Mucosa of gallbladder (tissue), 1 donor: ENCODE measurements at regions not wholly inside any gene's neighbourhood (a gene's known extent, or its start where the extent isn't known, plus 50 kb on each side); places are given as distances from the start of the nearest gene placed in this dataset.

Experiments
- DNase-seq: peaks from one replicate; pipeline ENCODE4 v3.0.0-alpha.2; 2020; ENCODE audit warnings: low spot score
- donor health status: DM: no; HTN: no; CAD: no.

DNA sequence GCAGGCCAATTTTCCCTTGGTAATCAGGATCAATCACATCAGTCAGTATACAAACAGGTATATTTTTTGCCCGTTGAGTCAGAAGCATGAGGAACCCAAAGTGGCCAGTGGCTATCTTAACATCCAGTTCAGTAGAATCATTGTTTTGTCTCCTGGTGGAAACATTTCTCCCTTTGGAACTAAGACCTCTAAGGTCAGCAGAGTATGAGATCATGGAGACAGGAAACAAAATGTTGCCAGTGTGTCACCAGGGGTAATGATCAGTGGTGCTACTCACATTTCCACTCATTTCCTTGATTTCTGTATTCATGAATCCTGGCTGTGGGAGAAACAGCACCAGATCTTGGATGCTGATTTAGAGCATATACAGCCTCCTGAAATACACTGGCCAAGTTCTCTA, 553.0 kb downstream of the CSNK1G3 start:
- DNase-seq, result no peak

DNA sequence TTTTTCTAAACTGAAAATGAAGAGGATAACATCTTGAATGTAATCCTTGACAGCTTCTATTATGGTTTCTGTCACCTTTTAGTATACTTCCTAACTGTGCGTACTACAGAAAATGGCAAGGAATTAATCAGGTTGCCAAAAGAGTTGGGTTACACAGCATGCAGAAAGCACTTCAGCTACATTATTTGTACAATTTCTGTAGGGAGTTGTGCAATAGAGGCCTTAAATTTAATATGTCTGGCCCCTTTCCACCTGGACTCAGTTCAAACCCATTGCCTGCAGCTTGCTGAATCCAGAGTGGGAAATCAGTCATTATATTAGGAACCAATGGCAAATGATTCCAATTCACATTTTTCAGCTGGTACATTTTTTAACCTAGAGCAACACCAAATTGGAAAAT, 549.7 kb downstream of the CSNK1G3 start:
- DNase-seq, result no peak

DNA sequence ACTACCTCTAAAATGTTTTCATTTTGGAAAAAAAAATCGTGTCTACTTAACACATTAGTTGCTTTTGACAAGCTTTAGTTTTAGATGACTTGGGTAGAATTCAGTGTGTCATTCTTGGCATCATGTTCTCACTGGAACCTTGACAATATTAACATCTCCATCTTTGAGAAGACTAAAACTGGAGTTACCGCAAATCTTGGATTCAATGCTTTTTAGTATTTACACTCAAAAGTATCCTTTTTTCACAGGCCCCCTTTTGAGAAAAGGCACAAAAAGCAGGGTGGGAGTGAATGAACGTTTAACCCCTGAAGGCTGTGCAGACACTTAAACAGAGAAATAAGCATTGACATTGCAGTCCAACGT, 549.1 kb downstream of the CSNK1G3 start:
- no peak for DNase-seq

DNA sequence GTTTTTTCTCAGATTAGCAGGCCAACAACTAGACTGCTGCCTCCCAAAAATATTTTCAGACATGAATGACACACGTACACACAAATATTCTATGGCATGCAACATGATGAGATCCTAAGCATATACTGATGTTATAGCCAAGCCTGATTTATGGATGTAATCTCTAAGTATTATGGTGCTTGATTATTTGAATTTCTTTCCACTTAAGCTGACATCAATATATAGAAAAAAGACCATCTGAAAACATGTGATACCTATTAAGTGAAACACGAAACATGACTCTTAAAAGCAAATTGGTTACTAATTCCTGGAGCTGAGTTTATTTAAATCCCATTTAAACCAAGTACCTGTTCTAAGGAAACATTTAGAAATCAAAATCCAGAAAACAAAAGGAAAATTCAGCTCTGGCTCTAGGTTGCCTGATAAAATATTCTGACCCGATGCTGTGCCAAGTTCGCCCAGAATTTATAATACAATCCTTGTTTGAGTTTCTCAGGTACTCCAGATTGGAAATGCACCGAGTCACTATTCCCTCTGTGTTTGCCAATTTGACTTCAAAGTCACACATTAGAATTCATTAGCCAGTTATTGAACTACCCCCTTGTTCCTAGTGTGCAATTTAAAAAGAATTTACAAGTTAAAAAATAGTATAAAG, 548.6 kb downstream of the CSNK1G3 start:
- no peak for DNase-seq

DNA sequence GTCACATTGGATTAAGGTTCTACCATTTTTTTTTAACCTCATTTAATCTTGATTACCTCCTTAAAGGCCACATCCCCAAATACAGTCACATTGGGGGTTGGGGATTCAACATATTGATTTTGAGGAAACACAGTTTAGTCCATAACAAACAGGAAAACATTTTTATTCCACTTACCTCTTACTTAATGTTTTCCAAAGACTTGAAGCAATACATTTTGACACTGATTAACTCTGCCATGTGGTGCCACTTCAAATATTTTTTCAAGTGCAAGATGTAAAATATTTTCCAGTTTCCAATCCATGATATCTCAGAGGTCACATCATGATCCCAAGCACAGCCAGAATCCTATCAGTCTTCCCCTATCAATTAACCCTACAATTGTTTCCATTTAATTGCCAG, 548.0 kb downstream of the CSNK1G3 start:
- no peak for DNase-seq

DNA sequence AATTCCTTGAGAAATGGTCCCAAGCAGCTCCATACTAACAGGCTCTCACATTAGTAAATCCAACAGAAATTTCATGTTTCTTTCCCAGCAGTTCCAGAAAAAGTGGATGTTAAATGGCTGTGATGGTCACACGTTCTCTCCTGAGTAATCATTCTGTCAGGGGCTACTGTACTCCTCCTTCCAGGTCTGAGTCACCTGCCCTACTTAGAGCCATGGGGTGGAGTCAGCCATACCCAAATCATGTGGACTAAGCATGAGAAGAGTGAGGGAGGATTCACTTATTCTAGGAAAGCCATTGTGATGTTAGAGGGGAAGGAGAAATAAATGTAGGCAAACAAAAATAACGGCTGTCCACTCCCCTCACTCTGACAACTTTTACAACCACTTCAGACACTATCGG, 547.2 kb downstream of the CSNK1G3 start:
- DNase-seq, result no peak

DNA sequence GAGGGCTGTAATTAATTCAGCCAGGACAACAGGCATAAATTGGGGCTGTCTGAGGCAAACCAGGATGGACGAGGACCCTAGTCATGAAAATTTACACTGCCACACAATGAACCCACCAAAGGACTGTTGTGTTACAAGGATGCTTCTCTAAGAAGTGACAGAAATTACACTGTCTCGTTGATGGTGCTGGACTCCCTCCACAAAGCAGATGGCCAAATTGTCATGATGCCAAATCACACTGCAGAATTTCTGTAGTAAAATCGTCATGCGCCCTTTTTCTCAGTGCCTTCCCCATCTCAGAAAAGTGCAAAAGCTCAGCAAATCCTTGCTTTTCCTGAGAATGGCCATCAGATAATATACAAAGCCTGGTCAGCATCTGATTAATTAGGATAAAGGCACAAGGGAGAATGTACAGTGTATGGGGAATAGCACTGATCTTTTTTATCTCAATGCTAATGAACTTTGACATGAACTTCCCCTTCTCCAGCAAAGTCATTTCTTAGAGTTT, 545.8 kb downstream of the CSNK1G3 start:
- DNase-seq, result no peak

DNA sequence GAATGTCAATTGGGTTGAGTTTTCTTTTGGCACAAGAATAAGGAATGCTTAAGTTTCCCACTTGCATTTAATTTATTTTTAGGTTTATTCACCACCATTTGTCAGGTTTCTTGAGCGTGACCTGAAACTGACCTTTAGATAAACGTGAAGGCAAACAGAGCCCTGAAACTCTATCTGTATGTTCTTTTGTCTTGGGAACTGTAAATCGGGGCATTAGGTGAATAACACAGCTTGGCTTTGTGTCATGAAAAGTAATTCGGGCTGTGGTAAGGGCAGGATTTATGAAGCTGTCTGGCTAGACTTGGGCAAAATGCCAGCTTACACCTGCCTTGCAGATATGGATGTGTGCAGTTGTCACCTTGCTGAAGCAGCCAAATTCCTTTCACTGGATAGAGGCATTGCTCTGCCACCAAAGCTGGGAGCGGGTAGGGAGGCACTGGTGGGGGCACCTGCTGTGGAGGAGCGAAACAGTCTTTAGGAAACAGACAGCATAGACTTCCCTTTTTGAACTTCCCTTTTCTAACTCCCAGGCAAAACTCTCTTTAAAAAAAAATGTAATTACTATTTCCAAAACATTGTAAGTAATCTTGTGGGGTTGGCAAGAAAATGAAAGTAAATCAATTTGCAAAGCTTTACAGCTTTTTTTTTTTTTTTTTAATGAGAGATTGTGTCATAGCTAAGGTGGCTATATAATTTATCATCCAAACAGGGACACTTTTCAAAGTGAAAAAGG, 545.2 kb downstream of the CSNK1G3 start:
- peak; percentile 42 for DNase-seq

DNA sequence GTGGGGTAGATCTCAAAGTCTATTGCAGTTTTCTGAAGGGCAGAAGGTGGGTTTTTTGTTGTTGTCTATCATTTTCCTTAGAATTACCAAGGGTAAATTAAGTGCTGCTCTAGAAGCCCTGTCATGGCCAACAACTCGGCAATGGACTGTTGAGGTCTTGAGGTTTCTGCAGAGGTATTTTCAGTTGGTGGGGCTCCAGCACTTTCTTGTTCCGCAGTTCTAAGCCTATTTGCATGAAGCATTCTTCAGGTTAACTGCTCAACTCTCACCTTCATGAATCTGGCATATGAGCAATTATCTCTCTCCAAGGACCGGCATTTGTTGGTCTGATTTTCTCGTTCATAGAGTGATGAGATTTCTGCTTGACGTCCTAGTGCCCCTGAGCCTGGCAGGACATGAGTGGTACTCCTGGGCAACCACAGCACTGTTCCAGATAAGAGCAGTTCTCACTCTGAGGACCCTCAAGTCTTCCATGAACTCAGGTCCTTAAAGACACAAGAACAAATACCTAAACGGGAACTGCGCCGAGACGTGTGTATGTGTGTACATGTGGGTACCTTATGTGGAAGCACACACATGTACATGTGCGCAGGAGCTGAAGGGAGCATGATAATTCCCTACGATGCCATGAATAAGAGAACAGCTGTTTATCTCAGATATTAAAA, 544.5 kb downstream of the CSNK1G3 start:
- no peak for DNase-seq

DNA sequence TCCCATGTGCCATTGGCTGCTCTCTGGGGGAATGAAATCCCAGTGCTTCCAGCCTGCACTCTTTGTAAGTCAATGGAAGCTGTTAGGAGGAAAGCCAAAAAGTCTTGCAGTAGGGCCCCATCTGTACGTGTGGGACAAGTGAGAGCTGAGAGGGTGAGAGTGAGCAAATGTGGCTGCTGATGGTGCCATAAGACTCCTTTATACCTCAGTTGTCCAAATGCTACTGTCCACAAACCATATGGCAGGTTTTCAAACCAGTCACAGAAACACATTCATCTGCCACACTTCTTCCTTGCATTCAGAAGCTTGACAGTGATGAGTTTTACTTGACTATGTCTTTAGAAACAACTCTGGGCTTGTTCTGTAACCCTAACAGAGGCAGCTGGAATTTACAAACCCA, 543.8 kb downstream of the CSNK1G3 start:
- no peak for DNase-seq

DNA sequence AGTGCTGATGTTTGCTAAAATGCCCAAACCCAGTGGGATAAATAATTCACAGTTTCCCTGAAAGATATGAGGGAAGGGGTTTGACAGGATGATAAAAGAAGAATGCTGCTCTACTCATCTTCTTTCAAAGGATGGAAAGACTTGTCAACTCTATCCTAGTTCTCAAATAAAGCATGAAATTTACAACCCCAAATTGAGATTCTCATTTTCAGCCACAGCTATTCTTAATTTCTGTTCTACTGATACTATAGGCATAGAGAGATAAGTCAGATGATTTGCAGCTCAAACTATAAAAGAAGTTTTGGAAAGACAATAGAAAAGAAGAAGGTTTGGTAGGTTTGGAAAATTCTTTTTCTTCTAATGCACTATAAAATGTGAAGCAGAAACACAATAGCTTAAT, 542.6 kb downstream of the CSNK1G3 start:
- DNase-seq, result no peak

DNA sequence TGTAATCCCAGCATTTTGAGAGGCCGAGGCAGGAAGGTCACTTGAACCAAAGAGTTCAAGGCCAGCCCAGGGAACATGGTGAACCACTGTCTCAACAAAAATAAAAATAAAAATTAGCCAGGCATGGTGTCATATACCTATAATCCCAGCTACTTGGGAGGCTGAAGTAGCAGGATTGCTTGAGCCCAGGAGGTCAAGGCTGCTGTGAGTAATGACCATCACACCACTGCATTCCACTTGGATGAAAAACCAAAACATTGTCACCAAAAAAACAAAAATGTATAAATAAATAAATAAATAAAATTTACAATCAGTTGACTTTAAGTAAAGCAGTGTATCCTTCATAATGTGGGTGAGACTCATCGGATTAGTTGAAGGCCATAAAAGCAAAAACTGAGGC, 541.4 kb downstream of the CSNK1G3 start:
- DNase-seq, result no peak

DNA sequence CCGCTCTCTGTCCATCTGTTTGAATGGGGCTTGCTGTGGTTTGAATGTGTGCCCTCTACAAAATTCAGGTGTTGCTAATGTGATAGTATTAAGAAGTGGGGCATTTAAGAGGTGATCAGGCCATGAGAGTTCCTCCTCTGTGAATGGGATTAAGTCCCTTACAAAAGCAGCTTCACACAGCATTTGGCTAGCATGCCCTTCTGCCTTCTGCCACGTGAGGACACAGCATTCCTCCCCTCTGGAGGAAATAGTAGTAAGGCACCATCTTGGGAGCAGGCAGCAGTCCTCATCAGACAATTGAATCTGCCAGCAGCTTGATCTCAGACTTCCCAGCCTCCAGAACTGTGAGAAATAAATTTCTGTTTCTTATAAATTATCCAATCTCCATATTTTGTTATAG, 540.2 kb downstream of the CSNK1G3 start:
- DNase-seq, result no peak

DNA sequence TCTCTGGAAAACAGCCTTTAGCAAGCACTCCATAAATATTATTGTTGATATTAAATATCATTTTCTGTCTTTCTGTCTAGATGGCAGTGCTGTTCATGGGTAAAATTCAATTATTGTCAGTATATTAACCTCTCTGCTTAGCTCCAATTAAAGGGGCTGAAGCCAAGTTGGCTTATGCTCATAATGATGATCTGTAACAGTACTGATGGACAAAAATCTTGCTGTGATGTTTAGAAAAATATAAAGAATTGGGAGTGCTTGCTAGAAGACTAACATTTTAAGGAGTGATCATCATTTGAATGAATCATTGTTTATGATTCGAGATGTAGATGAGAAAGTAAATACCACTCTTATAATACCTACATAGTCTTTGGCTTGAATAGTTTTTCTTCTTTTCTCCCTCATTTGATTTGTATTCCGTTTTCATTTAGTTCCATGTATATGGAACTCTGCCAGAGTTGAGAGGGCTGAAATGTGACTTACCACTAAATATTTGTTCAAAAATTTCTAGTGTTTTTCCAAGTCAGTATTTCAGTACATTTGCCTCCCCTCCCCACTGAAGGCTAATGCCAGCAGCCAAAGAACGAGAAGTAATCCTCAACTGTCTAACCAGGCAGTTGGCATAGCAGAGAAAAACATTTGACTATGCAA, 538.3 kb downstream of the CSNK1G3 start:
- no peak for DNase-seq

DNA sequence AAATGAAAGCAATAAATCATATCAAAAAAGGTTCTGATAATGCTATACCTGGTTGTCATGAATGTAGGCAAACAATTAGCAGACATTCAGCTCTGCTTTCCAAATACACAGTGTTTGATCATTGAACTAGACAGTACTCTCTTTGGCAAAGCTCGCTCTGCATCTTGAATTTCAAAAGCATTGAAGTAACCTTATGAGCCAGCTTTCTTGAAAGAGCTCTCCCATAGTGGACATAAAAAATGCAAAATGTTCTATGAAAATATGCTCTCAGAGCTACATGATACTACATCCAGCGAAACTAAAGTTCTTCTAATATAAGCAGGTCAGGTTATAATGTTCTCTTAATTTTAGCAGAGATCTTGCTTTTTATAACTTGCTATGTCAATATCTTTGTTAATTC, 533.4 kb downstream of the CSNK1G3 start:
- no peak for DNase-seq

DNA sequence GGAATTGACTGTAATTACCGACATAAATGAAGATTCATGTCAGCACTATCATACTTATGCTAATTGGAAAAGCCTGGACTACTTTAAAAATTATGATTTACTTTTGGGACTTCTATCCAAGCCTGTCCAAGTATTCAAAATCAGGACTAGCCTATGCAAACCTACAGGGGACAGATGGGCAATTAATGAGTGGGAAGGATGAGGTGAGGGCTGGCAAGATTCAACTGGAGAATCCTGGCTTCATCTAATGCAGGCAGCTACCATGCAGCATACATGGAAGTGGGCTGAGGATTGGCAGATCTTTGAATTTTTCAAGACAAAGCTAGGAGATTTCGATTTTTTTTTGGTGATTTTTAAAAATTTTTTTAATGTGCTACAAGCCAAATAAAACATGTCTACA, 532.6 kb downstream of the CSNK1G3 start:
- DNase-seq, result no peak

DNA sequence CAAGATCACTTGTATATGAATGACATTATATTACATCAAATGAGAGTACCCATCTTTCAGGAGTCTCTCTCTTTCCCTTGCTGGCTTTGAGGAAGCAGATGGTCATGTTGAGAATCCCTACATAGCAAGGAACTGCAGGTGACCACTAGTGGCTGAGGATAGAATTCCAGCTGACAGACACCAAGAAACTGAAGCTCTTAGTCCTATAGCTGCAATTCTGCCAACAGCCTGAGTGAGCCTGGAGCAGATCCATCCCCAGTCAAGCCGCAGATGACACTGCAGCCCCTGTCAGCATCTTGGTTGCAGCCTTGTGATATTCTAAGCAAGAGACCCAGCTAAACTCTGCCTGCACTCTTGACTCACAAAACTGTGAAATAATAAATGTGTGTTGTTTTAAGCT, 531.5 kb downstream of the CSNK1G3 start:
- DNase-seq, result no peak

DNA sequence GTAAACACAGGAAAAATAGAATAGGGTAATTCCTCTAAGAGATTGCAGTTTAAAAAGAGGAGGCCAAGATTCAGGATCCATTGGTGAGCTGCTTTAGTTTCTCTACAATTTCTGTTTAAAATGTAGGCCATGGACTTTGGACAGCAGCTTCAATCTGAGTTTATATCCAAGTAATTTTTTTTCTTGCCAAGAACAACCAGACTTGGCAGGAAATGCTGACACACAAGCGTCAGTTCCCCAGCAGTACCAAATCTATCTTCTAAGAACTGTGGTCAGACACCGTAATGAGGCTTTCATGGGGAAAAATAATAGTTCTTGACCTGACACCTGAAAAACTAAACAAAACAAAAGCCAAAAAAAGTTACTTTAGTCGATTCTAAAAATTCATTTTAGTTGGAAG, 528.8 kb downstream of the CSNK1G3 start:
- peak; percentile 42 for DNase-seq

DNA sequence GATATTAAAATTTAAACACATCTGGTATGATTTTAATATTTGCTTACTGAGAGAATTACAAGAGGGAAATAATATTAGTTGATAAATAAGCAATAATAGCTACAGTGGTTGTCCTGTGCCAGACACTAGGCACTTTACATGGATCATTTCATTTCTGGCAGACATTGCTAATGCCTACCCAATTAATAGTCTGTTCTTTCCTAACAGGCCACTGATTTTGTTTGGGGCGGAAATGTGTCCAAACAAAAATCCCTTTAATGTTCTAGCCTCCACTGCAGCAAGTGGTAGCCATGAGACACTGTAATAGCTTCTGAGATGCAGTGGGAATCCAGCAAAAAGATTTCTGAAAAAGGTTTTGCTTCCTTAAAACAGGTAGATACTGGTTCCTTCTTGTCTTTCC, 527.4 kb downstream of the CSNK1G3 start:
- DNase-seq, result no peak

DNA sequence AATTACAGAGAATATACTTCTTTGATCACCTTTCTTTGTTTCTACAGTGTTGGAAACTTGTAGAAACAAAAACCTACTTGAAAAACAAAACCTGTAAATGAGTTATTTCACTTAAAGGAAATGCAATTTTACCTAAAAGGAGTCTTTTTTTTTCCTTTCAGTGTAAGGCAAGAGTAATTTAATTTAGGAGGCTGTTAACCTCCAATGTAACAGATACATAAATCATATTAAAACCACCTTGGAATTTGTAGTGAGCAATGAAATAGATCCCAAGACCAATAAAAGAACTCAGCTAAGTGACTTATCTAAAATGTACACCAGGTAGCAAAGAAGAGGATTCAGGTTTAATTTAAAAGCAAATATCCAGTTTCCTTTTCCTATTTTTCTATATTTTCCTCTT, 524.8 kb downstream of the CSNK1G3 start:
- DNase-seq, result no peak

DNA sequence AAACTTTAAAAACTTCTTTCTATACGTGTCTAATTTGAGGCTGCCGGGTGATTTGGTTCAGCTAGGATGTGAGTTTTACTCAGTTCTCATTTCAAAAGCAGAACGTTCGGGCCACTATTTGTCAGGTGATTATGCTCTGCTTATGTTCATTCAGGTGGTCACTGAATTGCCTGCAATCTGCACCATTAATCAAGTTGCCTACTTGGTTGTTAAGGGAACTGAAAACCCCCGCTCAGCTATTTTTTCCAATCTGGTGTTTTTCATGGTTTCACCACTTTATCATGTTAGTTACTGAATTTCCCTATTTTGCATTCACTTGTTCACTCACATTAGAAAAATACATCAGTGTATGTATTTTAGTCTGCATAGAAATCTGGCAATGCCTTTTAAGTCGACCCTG, 523.0 kb downstream of the CSNK1G3 start:
- DNase-seq, result no peak

DNA sequence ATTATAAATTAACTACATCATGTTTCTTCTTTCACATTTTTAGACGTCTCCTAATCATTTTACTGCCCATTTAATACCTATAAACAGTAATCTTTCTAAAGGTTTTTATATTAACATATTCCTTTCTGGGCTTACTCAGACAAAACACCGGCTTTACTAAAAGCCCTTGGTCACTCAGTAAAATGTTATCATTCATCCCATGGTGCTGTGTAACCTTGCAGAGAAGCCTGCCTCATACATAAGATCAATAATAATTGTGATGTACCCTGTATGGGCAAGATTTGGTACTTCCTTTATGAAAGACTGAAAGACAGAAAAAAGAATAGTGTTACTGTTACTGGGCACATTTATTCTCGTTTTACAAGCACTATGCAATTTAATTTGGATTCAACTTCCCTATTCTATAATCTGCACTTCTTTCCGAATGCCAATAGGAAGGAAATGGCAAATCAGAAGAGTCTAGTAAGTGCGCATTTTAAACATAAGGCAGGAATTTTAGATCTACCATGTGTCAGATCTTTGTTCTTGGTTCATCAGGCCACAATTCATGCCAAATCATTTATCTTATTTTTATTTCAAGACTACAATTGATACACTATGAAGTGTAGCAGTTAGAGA, 522.2 kb downstream of the CSNK1G3 start:
- no peak for DNase-seq
